ENCODE measurements at regions not wholly inside any gene's neighbourhood (a gene's known extent, or its start where the extent isn't known, plus 50 kb on each side); places are given as distances from the start of the nearest gene placed in this dataset.

DNA sequence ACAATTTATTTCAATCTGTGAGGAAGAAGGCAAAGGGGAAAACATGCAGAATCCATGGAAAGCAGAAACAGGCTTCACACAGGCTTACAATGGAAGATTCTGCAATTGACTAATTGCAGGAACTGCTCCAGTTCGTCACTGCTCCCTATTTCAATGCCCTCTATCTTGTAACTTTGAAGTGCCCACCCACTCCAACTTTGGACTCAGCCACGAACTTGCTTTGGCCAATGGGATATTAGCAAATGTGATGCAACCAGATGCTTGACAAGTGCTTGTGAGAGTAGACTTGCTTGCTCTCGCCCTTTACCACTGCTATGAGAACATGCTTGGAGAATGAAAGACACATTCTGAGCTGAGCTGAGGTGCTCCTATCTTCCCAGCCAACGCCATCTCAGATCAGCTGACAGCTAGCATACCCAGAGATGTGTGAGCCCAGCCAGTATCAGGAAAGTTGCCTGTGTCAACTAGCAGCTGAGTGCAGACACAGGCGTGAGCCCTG lies 105.7 kb upstream of the PTCHD1 start:
- no peak for DNase-seq

- no peak for DNase-seq
These were observed 99.6 kb upstream of the PTCHD1 start for GRCh38 chrX:23235051-23235450.

DNA sequence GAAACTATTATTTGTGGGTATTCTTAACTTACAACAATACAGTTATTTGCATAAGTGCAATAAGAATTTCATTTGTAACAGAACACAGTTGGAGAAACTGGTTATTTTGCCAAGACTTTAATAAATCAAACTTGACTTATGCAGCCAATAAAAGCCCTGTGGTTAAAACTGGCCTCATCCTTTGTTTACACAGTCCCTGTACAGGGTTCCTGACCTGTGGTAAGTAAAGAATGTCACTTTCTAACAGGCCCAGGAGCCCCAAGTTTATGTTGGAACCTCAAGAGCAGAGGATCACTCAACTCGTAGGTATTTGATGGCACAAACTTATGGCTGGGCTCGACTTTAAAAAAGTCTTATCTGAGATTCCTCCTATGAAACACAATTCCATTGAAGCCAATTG lies 88.6 kb upstream of the PTCHD1 start:
- DNase-seq, result no peak

DNA sequence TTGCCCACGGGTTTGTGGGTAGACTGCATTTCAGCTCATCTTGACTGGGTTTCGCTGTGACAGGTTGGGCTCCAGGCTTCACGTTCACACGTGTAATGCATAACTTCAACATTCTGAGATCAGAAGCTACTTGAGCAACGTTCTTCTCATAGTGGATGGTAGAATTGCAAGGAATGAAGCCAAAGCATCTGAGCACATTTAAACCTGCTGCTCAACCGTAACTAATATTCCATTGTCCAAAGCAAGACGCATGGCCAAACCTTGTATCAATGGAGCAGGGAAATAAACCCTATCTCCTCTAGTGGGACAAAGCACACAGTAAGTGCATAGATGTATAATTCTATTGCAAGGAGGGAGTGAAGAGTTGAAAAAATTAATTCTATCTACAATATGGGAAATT lies 86.5 kb upstream of the PTCHD1 start:
- DNase-seq, result no peak

DNA sequence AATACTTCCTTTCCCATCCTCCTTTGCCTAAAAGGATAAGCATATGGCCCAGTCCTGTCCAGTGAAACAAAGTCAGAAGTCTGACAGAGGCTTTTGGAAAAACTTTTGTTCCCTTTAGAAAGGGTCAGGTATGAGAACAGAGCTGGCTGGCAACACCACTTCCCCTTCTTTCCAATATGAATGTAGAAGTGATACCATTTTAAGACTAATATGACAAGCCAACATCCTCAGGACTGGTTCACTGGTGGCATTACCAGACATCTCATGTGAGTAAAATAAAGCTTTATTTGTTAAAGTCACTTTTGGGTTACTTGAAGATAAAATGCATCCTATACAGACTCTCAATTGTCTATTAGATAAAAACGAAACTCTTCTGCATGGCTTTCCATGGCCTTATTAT lies 83.6 kb upstream of the PTCHD1 start:
- no peak for DNase-seq

- DNase-seq, result no peak
These were observed 70.8 kb upstream of the PTCHD1 start for GRCh38 chrX:23263892-23264291.

- DNase-seq, result no peak
These were observed 64.7 kb upstream of the PTCHD1 start for GRCh38 chrX:23269923-23270322.

DNA sequence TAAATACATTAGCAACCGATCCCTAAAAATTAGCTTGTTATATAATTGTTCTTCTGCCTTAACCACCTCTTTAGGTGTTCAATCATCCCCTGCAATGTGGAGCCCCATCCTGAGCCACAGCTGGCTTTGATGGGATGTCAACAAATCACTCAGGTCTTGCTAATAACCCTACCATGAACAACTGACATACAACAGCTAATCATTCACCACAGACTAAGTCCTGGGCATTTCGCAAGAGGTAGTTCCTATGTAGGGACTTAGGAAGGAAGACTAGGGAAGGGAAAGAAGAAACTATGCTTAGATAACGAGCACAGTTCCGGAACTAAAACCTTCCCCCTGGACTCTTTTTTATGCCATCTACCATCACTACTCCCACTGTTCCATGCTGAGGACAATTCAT lies 63.6 kb upstream of the PTCHD1 start:
- DNase-seq, result no peak

GRCh38 chrX:23276475-23276874 lies 58.2 kb upstream of the PTCHD1 start:
- DNase-seq, result no peak
